Astrocyte (in vitro differentiated cells and primary cell): ENCODE measurements at regions not wholly inside any gene's neighbourhood (a gene's known extent, or its start where the extent isn't known, plus 50 kb on each side); places are given as distances from the start of the nearest gene placed in this dataset.
"Not testable (repeated sequence)": the region's sequence is repeated elsewhere in the genome, so short reads cannot be mapped to it uniquely, and the experiment has no call there.

Source experiments
- DNase-seq: peaks from one replicate; pipeline ENCODE4 v3.0.0-alpha.2; 2010; ENCODE audit warnings: low read depth
- FAIRE-seq: peaks from 2 replicates; lab custom pipeline; 2011; peaks lifted over from hg19 to GRCh38; lab: Jason Lieb, UNC
- H2AFZ ChIP-seq: 2 replicates; pipeline ENCODE4 v1.6.0; 2012; ENCODE audit warnings: low read depth, low read length, inconsistent platforms
- H3K27ac ChIP-seq: 2 replicates; pipeline ENCODE4 v1.5.1; 2011; ENCODE audit warnings: low read depth, low read length, inconsistent platforms
- H3K27me3 ChIP-seq: 2 replicates; pipeline ENCODE4 v1.6.0; 2011; ENCODE audit warnings: low read length, inconsistent platforms; ENCODE audit not compliant: insufficient read depth
- H3K36me3 ChIP-seq: 2 replicates; pipeline ENCODE4 v1.5.1; 2011; ENCODE audit warnings: low read length, inconsistent platforms; ENCODE audit not compliant: insufficient read depth
- H3K4me1 ChIP-seq: 2 replicates; pipeline ENCODE4 v1.5.1; 2011; ENCODE audit warnings: low read length, inconsistent platforms; ENCODE audit not compliant: insufficient read depth
- H3K4me2 ChIP-seq: 2 replicates; pipeline ENCODE4 v1.6.0; 2012; ENCODE audit warnings: low read length, inconsistent platforms
- H3K4me3 ChIP-seq: 2 replicates; pipeline ENCODE4 v1.5.1; 2011; ENCODE audit warnings: low read depth, mild to moderate bottlenecking, low read length, inconsistent platforms; ENCODE audit not compliant: insufficient read depth
- H3K79me2 ChIP-seq: 2 replicates; pipeline ENCODE4 v1.6.0; 2012; ENCODE audit warnings: mild to moderate bottlenecking, low read length, inconsistent platforms; ENCODE audit not compliant: insufficient read depth
- H3K9ac ChIP-seq: 2 replicates; pipeline ENCODE4 v1.6.0; 2012; ENCODE audit warnings: mild to moderate bottlenecking, low read length, inconsistent platforms
- H3K9me3 ChIP-seq: 2 replicates; pipeline ENCODE4 v1.5.1; 2012; ENCODE audit warnings: low read depth, mild to moderate bottlenecking, low read length, inconsistent platforms; ENCODE audit not compliant: insufficient read depth
- H4K20me1 ChIP-seq: 2 replicates; pipeline ENCODE4 v1.6.0; 2012; ENCODE audit warnings: low read length, inconsistent platforms; ENCODE audit not compliant: insufficient read depth
- H3K27ac Mint-ChIP-seq: one replicate; pipeline ENCODE4 v1.8.0; 2021; ENCODE audit warnings: mild to moderate bottlenecking, mixed read lengths; ENCODE audit not compliant: unreplicated experiment
- H3K27me3 Mint-ChIP-seq: one replicate; pipeline ENCODE4 v1.8.0; 2021; ENCODE audit warnings: low read depth, mixed read lengths; ENCODE audit not compliant: unreplicated experiment
- H3K36me3 Mint-ChIP-seq: one replicate; pipeline ENCODE4 v1.8.0; 2021; ENCODE audit warnings: low read depth, mixed read lengths; ENCODE audit not compliant: unreplicated experiment
- H3K4me1 Mint-ChIP-seq: one replicate; pipeline ENCODE4 v1.8.0; 2021; ENCODE audit warnings: low read depth, mixed read lengths; ENCODE audit not compliant: unreplicated experiment
- H3K4me3 Mint-ChIP-seq: one replicate; pipeline ENCODE4 v1.8.0; 2021; ENCODE audit warnings: mild to moderate bottlenecking, moderate library complexity, mixed read lengths; ENCODE audit not compliant: unreplicated experiment
- H3K9me3 Mint-ChIP-seq: one replicate; pipeline ENCODE4 v1.8.0; 2021; ENCODE audit warnings: mild to moderate bottlenecking, mixed read lengths; ENCODE audit not compliant: unreplicated experiment
- EZH2 ChIP-seq: IDR thresholded peaks from 2 replicates; pipeline ENCODE4 v1.6.1; 2012; ENCODE audit warnings: mild to moderate bottlenecking, low read length, inconsistent platforms; ENCODE audit not compliant: insufficient read depth
- TF ChIP-seq, protein P1 (sequence below): IDR thresholded peaks from 2 replicates; pipeline ENCODE4 v1.5.1; 2011; ENCODE audit warnings: low read depth, mild to moderate bottlenecking, inconsistent platforms, low read length, moderate library complexity; ENCODE audit not compliant: insufficient read depth

DNA sequence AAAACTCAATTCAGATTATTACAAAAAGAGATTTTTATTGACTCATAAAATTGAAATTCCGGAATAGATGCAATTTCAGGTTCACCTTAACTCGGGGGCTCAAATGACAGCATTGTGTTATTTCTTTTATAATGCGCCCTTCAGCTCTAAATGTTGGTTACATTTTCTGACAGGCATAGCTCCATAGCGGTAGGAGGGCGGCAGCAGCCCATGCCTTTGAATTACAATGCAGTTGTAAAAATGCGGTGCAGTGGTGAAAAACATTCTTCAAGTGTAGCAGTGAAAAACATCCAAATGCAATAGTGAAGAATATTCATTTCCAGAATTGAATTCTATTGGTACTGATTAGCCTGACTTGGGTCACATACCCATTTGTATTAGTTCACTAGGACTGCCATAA, 215.3 kb upstream of the PKP2 start:
- no peaks in the 10 kb centered on the region for H3K4me1 ChIP-seq
- H3K4me3 ChIP-seq = no peak overlapping the region
- no peak overlapping the region for H2AFZ ChIP-seq
- H3K27ac Mint-ChIP-seq = no peak overlapping the region
- H3K36me3 ChIP-seq = no peaks in the 10 kb centered on the region
- H3K4me3 Mint-ChIP-seq = no peak overlapping the region
- no peak for DNase-seq
- H3K9me3 Mint-ChIP-seq = peaks cover 6% of the 10 kb centered on the region
- H3K27me3 Mint-ChIP-seq = peaks cover 1% of the 10 kb centered on the region
- H3K9ac ChIP-seq = no peak overlapping the region
- TF ChIP-seq, protein P1, sequence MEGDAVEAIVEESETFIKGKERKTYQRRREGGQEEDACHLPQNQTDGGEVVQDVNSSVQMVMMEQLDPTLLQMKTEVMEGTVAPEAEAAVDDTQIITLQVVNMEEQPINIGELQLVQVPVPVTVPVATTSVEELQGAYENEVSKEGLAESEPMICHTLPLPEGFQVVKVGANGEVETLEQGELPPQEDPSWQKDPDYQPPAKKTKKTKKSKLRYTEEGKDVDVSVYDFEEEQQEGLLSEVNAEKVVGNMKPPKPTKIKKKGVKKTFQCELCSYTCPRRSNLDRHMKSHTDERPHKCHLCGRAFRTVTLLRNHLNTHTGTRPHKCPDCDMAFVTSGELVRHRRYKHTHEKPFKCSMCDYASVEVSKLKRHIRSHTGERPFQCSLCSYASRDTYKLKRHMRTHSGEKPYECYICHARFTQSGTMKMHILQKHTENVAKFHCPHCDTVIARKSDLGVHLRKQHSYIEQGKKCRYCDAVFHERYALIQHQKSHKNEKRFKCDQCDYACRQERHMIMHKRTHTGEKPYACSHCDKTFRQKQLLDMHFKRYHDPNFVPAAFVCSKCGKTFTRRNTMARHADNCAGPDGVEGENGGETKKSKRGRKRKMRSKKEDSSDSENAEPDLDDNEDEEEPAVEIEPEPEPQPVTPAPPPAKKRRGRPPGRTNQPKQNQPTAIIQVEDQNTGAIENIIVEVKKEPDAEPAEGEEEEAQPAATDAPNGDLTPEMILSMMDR = no peak
- no peak for TF ChIP-seq EZH2
- H3K4me2 ChIP-seq = no peak overlapping the region
- H3K27me3 ChIP-seq = no peaks in the 10 kb centered on the region
- no peaks in the 10 kb centered on the region for H3K79me2 ChIP-seq
- peaks cover 10% of the 10 kb centered on the region for H3K4me1 Mint-ChIP-seq
- no peaks in the 10 kb centered on the region for H3K9me3 ChIP-seq
- no peak overlapping the region for H3K27ac ChIP-seq
- no peaks in the 10 kb centered on the region for H3K36me3 Mint-ChIP-seq
- FAIRE-seq = no peak
- no peaks in the 10 kb centered on the region for H4K20me1 ChIP-seq

- not testable (repeated sequence) for H3K27me3 Mint-ChIP-seq, H2AFZ ChIP-seq, H3K9me3 ChIP-seq, H3K4me3 Mint-ChIP-seq, H3K4me2 ChIP-seq, H3K4me1 ChIP-seq, H3K27me3 ChIP-seq, H3K79me2 ChIP-seq, DNase-seq, H3K4me1 Mint-ChIP-seq, FAIRE-seq, H3K9ac ChIP-seq, H3K36me3 Mint-ChIP-seq, H3K36me3 ChIP-seq, H3K27ac ChIP-seq, H3K27ac Mint-ChIP-seq, H3K4me3 ChIP-seq, H4K20me1 ChIP-seq
- H3K9me3 Mint-ChIP-seq = peaks cover 12% of the 10 kb centered on the region
These were observed 211.2 kb upstream of the PKP2 start for GRCh38 chr12:33107827-33108226.

GRCh38 chr12:33093534-33093933, 197.0 kb upstream of the PKP2 start:
- no peak for DNase-seq
- H3K9ac ChIP-seq = no peak overlapping the region
- H3K36me3 ChIP-seq = no peaks in the 10 kb centered on the region
- no peaks in the 10 kb centered on the region for H3K27me3 Mint-ChIP-seq
- no peak for TF ChIP-seq EZH2
- TF ChIP-seq, protein P1 = no peak
- no peaks in the 10 kb centered on the region for H3K4me1 ChIP-seq
- H3K27ac Mint-ChIP-seq = no peak overlapping the region
- no peak for FAIRE-seq
- H4K20me1 ChIP-seq = no peaks in the 10 kb centered on the region
- H3K27ac ChIP-seq = no peak overlapping the region
- no peak overlapping the region for H2AFZ ChIP-seq
- H3K4me3 Mint-ChIP-seq = no peak overlapping the region
- H3K79me2 ChIP-seq = no peaks in the 10 kb centered on the region
- peaks cover 2% of the 10 kb centered on the region for H3K9me3 ChIP-seq
- peaks cover 1% of the 10 kb centered on the region for H3K4me1 Mint-ChIP-seq
- H3K36me3 Mint-ChIP-seq = no peaks in the 10 kb centered on the region
- H3K9me3 Mint-ChIP-seq = no peaks in the 10 kb centered on the region
- H3K4me2 ChIP-seq = no peak overlapping the region
- H3K27me3 ChIP-seq = no peaks in the 10 kb centered on the region
- H3K4me3 ChIP-seq = no peak overlapping the region

DNA sequence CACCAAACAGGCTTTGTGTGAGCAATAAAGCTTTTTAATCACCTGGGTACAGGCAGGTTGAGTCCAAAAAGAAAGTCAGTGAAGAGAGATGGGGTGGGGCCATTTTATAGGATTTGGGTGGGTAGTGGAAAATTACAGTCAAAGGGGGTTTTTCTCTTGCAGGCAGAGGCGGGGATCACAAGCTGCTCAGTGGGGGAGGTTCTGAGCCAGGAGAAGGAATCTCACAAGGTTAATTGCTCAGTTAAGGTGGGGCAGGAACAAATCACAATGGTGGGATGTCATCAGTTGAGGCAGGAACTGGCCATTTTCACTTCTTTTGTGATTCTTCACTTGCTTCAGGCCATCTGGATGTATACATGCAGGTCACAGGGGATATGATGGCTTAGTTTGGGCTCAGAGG, 191.3 kb upstream of the PKP2 start:
- not testable (repeated sequence) for H3K4me1 ChIP-seq, H3K4me3 Mint-ChIP-seq, DNase-seq, H3K27me3 ChIP-seq, H3K27ac Mint-ChIP-seq, H3K79me2 ChIP-seq, H3K4me2 ChIP-seq, H3K9ac ChIP-seq, H3K27ac ChIP-seq, H2AFZ ChIP-seq, H3K36me3 ChIP-seq, H3K9me3 ChIP-seq, H3K36me3 Mint-ChIP-seq, FAIRE-seq, H4K20me1 ChIP-seq, H3K9me3 Mint-ChIP-seq, H3K27me3 Mint-ChIP-seq, H3K4me3 ChIP-seq, H3K4me1 Mint-ChIP-seq

GRCh38 chr12:33076401-33076800, 179.8 kb upstream of the PKP2 start:
- not testable (repeated sequence) for H3K4me1 ChIP-seq, H3K27me3 Mint-ChIP-seq, H3K79me2 ChIP-seq, H3K36me3 ChIP-seq, H3K4me2 ChIP-seq, H3K9me3 Mint-ChIP-seq, H4K20me1 ChIP-seq, H2AFZ ChIP-seq, H3K27me3 ChIP-seq, H3K4me1 Mint-ChIP-seq, H3K36me3 Mint-ChIP-seq, H3K27ac ChIP-seq, H3K9ac ChIP-seq, H3K4me3 Mint-ChIP-seq, FAIRE-seq, H3K4me3 ChIP-seq, DNase-seq, H3K27ac Mint-ChIP-seq, H3K9me3 ChIP-seq
